ENCODE measurements at regions not wholly inside any gene's neighbourhood (a gene's known extent, or its start where the extent isn't known, plus 50 kb on each side); places are given as distances from the start of the nearest gene placed in this dataset.
"Not testable (repeated sequence)": the region's sequence is repeated elsewhere in the genome, so short reads cannot be mapped to it uniquely, and the experiment has no call there.

DNA sequence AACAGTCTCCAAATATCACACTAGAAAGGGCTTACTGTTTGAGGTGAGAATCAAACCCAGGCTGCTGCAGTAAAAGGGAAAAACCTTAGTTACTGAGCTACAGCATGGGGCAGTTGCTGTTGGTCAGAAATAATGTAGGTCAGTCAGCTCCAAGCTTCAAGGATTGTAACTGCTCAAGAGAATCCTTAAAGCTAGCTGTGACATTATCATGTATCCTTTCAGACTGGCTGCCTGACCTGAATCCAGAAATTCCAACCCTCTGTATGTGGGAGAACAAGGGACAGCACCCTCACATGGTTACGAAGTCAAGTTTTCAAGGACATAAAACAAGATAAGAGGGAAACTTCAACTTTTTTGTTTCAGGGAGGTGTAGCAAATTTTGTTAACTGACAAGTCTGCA lies 365.9 kb upstream of the NPAP1 start:
- not testable (repeated sequence) for H3K79me2 ChIP-seq (replicated peaks; ENCODE audit: insufficient read depth, low read length); H3K9me3 ChIP-seq (ENCODE audit: low read length); H4K20me1 ChIP-seq (ENCODE audit: insufficient read depth); H3K9ac ChIP-seq (ENCODE audit: low read length); H3K27me3 ChIP-seq (ENCODE audit: insufficient read depth, low read depth, low read length); H3K4me2 ChIP-seq (ENCODE audit: low read length); H3K27ac ChIP-seq (ENCODE audit: low read length); H3K4me3 ChIP-seq (ENCODE audit: low read length); H2AFZ ChIP-seq (ENCODE audit: low read depth, low read length); H3F3A ChIP-seq (ENCODE audit: insufficient read depth, low read length, poor library complexity, severe bottlenecking); H3K9me2 ChIP-seq (ENCODE audit: insufficient read depth, low read length); H3K36me3 ChIP-seq (ENCODE audit: insufficient read depth, low read length)

DNA sequence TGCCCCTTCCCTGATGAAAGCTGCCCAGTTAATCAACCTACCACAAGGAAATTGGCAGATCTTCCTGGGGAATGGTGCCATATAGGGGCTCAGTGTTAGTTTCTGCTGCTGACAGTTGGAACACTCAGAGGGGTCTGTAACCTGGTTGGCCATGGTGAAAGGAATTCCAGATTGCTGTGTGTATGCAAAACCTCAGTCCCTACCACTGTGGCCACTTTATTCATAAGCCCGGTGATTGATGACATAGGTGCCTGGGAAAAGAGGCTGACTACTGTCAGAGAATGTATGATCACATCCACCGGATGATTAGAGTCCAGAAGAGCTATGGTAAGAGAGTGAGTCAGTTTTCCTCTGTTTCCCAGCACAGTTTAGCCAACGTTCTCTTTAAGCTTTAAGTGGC lies 363.9 kb upstream of the NPAP1 start:
- H3K9me3 ChIP-seq (ENCODE audit: low read length); H3K9me2 ChIP-seq (ENCODE audit: insufficient read depth, low read length); H3K4me3 ChIP-seq (ENCODE audit: low read length); H4K20me1 ChIP-seq (ENCODE audit: insufficient read depth); H3K79me2 ChIP-seq (replicated peaks; ENCODE audit: insufficient read depth, low read length); H3K4me2 ChIP-seq (ENCODE audit: low read length); H3K36me3 ChIP-seq (ENCODE audit: insufficient read depth, low read length); H3K27me3 ChIP-seq (ENCODE audit: insufficient read depth, low read depth, low read length); H2AFZ ChIP-seq (ENCODE audit: low read depth, low read length); H3K27ac ChIP-seq (ENCODE audit: low read length); H3K9ac ChIP-seq (ENCODE audit: low read length); H3F3A ChIP-seq (ENCODE audit: insufficient read depth, low read length, poor library complexity, severe bottlenecking): not testable (repeated sequence)

DNA sequence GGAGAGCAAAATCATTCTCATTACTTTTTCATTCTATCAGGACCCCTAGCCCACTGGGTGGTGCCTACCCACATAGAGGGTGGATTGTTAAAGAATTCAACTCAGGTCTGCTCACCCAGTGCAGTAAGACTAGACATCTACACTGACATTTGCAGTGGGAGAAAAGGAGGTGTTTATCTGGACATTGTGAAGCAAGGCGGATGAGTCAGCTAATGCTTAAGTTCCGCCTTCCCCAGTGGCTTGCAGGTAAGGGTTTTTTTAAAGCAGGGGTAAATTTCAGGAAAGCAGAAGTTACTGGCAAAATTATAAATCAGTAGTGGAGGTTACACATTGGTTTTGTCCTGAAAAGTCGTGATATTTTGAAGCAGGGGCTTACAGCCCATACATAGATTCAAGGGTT lies 359.2 kb upstream of the NPAP1 start:
- H3K36me3 ChIP-seq (ENCODE audit: insufficient read depth, low read length); H3K9ac ChIP-seq (ENCODE audit: low read length); H3K9me3 ChIP-seq (ENCODE audit: low read length); H3F3A ChIP-seq (ENCODE audit: insufficient read depth, low read length, poor library complexity, severe bottlenecking); H3K27me3 ChIP-seq (ENCODE audit: insufficient read depth, low read depth, low read length); H3K4me2 ChIP-seq (ENCODE audit: low read length); H2AFZ ChIP-seq (ENCODE audit: low read depth, low read length); H3K4me3 ChIP-seq (ENCODE audit: low read length); H4K20me1 ChIP-seq (ENCODE audit: insufficient read depth); H3K9me2 ChIP-seq (ENCODE audit: insufficient read depth, low read length); H3K27ac ChIP-seq (ENCODE audit: low read length); H3K79me2 ChIP-seq (replicated peaks; ENCODE audit: insufficient read depth, low read length): not testable (repeated sequence)

DNA sequence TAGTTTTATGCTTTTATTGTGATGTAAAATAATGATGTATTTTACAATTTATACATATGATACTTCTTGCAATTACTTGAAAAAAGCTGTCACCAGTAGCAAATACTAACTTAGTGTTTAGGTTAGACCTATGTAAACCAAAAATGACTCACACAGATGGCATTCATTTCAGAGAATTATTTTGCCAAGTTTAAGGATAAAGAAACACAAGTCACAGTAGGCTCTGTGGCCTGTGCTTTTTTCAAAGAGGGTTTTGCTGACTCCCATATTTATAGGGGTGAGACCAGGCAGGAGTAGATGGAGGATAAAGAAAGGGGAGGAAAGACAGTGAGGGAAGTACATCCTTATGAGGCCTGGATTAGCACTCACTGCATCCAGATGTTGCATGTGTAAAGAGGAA lies 356.6 kb upstream of the NPAP1 start:
- Histone ChIP-seq H3K79me2 (replicated peaks; ENCODE audit: insufficient read depth, low read length) (no peaks in the 10 kb centered on the region), H2AFZ (ENCODE audit: low read depth, low read length) (no peak overlapping the region), H4K20me1 (ENCODE audit: insufficient read depth) (no peaks in the 10 kb centered on the region), H3F3A (ENCODE audit: insufficient read depth, low read length, poor library complexity, severe bottlenecking) (no peaks in the 10 kb centered on the region), H3K9me2 (ENCODE audit: insufficient read depth, low read length) (no peaks in the 10 kb centered on the region), H3K36me3 (ENCODE audit: insufficient read depth, low read length) (no peaks in the 10 kb centered on the region), H3K4me2 (ENCODE audit: low read length) (no peak overlapping the region), H3K9me3 (ENCODE audit: low read length) (no peaks in the 10 kb centered on the region), H3K4me3 (ENCODE audit: low read length) (no peak overlapping the region), H3K27me3 (ENCODE audit: insufficient read depth, low read depth, low read length) (no peaks in the 10 kb centered on the region), H3K9ac (ENCODE audit: low read length) (no peak overlapping the region), H3K27ac (ENCODE audit: low read length) (no peak overlapping the region)
- no peak for TF ChIP-seq EZH2 (IDR thresholded peaks at IDR 0.05; ENCODE audit: borderline replicate concordance, insufficient read depth, low read length, poor library complexity, severe bottlenecking)
- TF ChIP-seq RAD21 (conservative IDR thresholded peaks at IDR 0.05): no peak
- TF ChIP-seq, protein P1, sequence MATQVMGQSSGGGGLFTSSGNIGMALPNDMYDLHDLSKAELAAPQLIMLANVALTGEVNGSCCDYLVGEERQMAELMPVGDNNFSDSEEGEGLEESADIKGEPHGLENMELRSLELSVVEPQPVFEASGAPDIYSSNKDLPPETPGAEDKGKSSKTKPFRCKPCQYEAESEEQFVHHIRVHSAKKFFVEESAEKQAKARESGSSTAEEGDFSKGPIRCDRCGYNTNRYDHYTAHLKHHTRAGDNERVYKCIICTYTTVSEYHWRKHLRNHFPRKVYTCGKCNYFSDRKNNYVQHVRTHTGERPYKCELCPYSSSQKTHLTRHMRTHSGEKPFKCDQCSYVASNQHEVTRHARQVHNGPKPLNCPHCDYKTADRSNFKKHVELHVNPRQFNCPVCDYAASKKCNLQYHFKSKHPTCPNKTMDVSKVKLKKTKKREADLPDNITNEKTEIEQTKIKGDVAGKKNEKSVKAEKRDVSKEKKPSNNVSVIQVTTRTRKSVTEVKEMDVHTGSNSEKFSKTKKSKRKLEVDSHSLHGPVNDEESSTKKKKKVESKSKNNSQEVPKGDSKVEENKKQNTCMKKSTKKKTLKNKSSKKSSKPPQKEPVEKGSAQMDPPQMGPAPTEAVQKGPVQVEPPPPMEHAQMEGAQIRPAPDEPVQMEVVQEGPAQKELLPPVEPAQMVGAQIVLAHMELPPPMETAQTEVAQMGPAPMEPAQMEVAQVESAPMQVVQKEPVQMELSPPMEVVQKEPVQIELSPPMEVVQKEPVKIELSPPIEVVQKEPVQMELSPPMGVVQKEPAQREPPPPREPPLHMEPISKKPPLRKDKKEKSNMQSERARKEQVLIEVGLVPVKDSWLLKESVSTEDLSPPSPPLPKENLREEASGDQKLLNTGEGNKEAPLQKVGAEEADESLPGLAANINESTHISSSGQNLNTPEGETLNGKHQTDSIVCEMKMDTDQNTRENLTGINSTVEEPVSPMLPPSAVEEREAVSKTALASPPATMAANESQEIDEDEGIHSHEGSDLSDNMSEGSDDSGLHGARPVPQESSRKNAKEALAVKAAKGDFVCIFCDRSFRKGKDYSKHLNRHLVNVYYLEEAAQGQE (IDR thresholded peaks at IDR 0.05; ENCODE audit: borderline replicate concordance): no peak
- no peak for TF ChIP-seq TAF1 (IDR thresholded peaks at IDR 0.05; ENCODE audit: low read depth)
- no peak for TF ChIP-seq MXI1 (conservative IDR thresholded peaks at IDR 0.05; ENCODE audit: poor library complexity, severe bottlenecking)
- TF ChIP-seq POLR2AphosphoS5 (IDR thresholded peaks at IDR 0.05): no peak
- TF ChIP-seq EP300 (conservative IDR thresholded peaks at IDR 0.05; ENCODE audit: poor library complexity, severe bottlenecking): no peak
- TF ChIP-seq SMC3 (conservative IDR thresholded peaks at IDR 0.05; ENCODE audit: poor library complexity): no peak
- TF ChIP-seq, protein P2, sequence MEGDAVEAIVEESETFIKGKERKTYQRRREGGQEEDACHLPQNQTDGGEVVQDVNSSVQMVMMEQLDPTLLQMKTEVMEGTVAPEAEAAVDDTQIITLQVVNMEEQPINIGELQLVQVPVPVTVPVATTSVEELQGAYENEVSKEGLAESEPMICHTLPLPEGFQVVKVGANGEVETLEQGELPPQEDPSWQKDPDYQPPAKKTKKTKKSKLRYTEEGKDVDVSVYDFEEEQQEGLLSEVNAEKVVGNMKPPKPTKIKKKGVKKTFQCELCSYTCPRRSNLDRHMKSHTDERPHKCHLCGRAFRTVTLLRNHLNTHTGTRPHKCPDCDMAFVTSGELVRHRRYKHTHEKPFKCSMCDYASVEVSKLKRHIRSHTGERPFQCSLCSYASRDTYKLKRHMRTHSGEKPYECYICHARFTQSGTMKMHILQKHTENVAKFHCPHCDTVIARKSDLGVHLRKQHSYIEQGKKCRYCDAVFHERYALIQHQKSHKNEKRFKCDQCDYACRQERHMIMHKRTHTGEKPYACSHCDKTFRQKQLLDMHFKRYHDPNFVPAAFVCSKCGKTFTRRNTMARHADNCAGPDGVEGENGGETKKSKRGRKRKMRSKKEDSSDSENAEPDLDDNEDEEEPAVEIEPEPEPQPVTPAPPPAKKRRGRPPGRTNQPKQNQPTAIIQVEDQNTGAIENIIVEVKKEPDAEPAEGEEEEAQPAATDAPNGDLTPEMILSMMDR (IDR thresholded peaks at IDR 0.05; ENCODE audit: poor library complexity, severe bottlenecking): no peak

DNA sequence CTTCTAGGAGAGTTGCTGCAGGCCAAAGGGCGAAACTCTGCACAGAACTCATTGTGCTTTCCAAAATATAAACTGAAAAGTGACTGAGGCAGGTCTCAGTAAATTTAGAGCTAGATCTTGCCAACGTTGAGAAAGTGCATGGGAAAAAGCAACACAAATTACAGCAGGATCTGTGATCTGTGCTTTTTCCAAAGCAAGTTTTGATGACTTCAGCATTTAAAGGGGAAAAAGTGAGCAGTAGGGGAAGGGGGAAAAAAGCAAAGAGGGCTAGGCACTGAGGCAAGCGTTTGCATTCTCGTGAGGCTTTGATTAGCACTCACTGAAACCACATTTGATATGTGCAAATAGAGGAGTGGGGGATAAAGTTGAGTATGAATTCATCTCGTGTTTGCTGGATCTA lies 351.5 kb upstream of the NPAP1 start:
- H3K27me3 ChIP-seq (ENCODE audit: insufficient read depth, low read depth, low read length); H3K4me3 ChIP-seq (ENCODE audit: low read length); H3K9me3 ChIP-seq (ENCODE audit: low read length): not testable (repeated sequence)

More for the DNA sequence above, 351.5 kb upstream of the NPAP1 start:
- H4K20me1 ChIP-seq (ENCODE audit: insufficient read depth); H2AFZ ChIP-seq (ENCODE audit: low read depth, low read length); H3K79me2 ChIP-seq (replicated peaks; ENCODE audit: insufficient read depth, low read length); H3K27ac ChIP-seq (ENCODE audit: low read length); H3K4me2 ChIP-seq (ENCODE audit: low read length); H3F3A ChIP-seq (ENCODE audit: insufficient read depth, low read length, poor library complexity, severe bottlenecking); H3K9ac ChIP-seq (ENCODE audit: low read length); H3K36me3 ChIP-seq (ENCODE audit: insufficient read depth, low read length); H3K9me2 ChIP-seq (ENCODE audit: insufficient read depth, low read length): not testable (repeated sequence)

Measured in neural cell (in vitro differentiated cells).